ENCODE measurements at regions not wholly inside any gene's neighbourhood (a gene's known extent, or its start where the extent isn't known, plus 50 kb on each side); places are given as distances from the start of the nearest gene placed in this dataset.

- in situ Hi-C loops (cut with HindIII; ENCODE audit: low sequenced_read_pairs) = loop anchor here (25.0 kb wide), 1 partner anchor 694 kb away; the partner anchor contains the start of gene BOD1
Measured at GRCh38 chr5:174306345-174307030, 261.0 kb downstream of the NSG2 start.

GRCh38 chr5:174307031-174307408 lies 261.5 kb downstream of the NSG2 start:
- in situ Hi-C loops (cut with HindIII; ENCODE audit: low sequenced_read_pairs) = loop anchor here (25.0 kb wide), 1 partner anchor 695 kb away; the partner anchor contains the start of gene BOD1

- in situ Hi-C loops (cut with HindIII; ENCODE audit: low sequenced_read_pairs) = loop anchor here (25.0 kb wide), 1 partner anchor 695 kb away; the partner anchor contains the start of gene BOD1
Measured at GRCh38 chr5:174307656-174308271, 262.3 kb downstream of the NSG2 start.

- in situ Hi-C loops (cut with HindIII; ENCODE audit: low sequenced_read_pairs) = loop anchor here (25.0 kb wide), 1 partner anchor 697 kb away; the partner anchor contains the start of gene BOD1
Measured at GRCh38 chr5:174309131-174309795, 263.8 kb downstream of the NSG2 start.

- in situ Hi-C loops (cut with HindIII; ENCODE audit: low sequenced_read_pairs) = loop anchor here (25.0 kb wide), 1 partner anchor 698 kb away; the partner anchor contains the start of gene BOD1
Measured at GRCh38 chr5:174310243-174310642, 264.7 kb downstream of the NSG2 start.

- in situ Hi-C loops (cut with HindIII; ENCODE audit: low sequenced_read_pairs) = loop anchor here (25.0 kb wide), 1 partner anchor 698 kb away; the partner anchor contains the start of gene BOD1
Measured at GRCh38 chr5:174310706-174311105, 265.2 kb downstream of the NSG2 start.

GRCh38 chr5:174311121-174311520 lies 265.6 kb downstream of the NSG2 start:
- in situ Hi-C loops (cut with HindIII; ENCODE audit: low sequenced_read_pairs) = loop anchor here (25.0 kb wide), 1 partner anchor 699 kb away; the partner anchor contains the start of gene BOD1

- in situ Hi-C loops (cut with HindIII; ENCODE audit: low sequenced_read_pairs) = loop anchor here (25.0 kb wide), 1 partner anchor 699 kb away; the partner anchor contains the start of gene BOD1
Measured at GRCh38 chr5:174311531-174312269, 266.2 kb downstream of the NSG2 start.

GRCh38 chr5:174312270-174312617 lies 266.7 kb downstream of the NSG2 start:
- in situ Hi-C loops (cut with HindIII; ENCODE audit: low sequenced_read_pairs) = loop anchor here (25.0 kb wide), 1 partner anchor 700 kb away; the partner anchor contains the start of gene BOD1

- in situ Hi-C loops (cut with HindIII; ENCODE audit: low sequenced_read_pairs) = loop anchor here (25.0 kb wide), 1 partner anchor 700 kb away; the partner anchor contains the start of gene BOD1
Measured at GRCh38 chr5:174312641-174313040, 267.1 kb downstream of the NSG2 start.

- in situ Hi-C loops (cut with HindIII; ENCODE audit: low sequenced_read_pairs) = loop anchor here (25.0 kb wide), 1 partner anchor 701 kb away; the partner anchor contains the start of gene BOD1
Measured at GRCh38 chr5:174313615-174314014, 268.1 kb downstream of the NSG2 start.

GRCh38 chr5:174314261-174314660 lies 268.8 kb downstream of the NSG2 start:
- in situ Hi-C loops (cut with HindIII; ENCODE audit: low sequenced_read_pairs) = loop anchor here (25.0 kb wide), 1 partner anchor 702 kb away; the partner anchor contains the start of gene BOD1

GRCh38 chr5:174315471-174315870 lies 270.0 kb downstream of the NSG2 start:
- in situ Hi-C loops (cut with HindIII; ENCODE audit: low sequenced_read_pairs) = loop anchor here (25.0 kb wide), 1 partner anchor 703 kb away; the partner anchor contains the start of gene BOD1

- in situ Hi-C loops (cut with HindIII; ENCODE audit: low sequenced_read_pairs) = loop anchor here (25.0 kb wide), 1 partner anchor 704 kb away; the partner anchor contains the start of gene BOD1
Measured at GRCh38 chr5:174315871-174316270, 270.4 kb downstream of the NSG2 start.

- in situ Hi-C loops (cut with HindIII; ENCODE audit: low sequenced_read_pairs) = loop anchor here (25.0 kb wide), 1 partner anchor 704 kb away; the partner anchor contains the start of gene BOD1
Measured at GRCh38 chr5:174316326-174316725, 270.8 kb downstream of the NSG2 start.

GRCh38 chr5:174317256-174317894 lies 271.9 kb downstream of the NSG2 start:
- in situ Hi-C loops (cut with HindIII; ENCODE audit: low sequenced_read_pairs) = loop anchor here (25.0 kb wide), 1 partner anchor 705 kb away; the partner anchor contains the start of gene BOD1

- in situ Hi-C loops (cut with HindIII; ENCODE audit: low sequenced_read_pairs) = loop anchor here (25.0 kb wide), 1 partner anchor 706 kb away; the partner anchor contains the start of gene BOD1
Measured at GRCh38 chr5:174318578-174318977, 273.1 kb downstream of the NSG2 start.

GRCh38 chr5:174319551-174319950 lies 274.0 kb downstream of the NSG2 start:
- in situ Hi-C loops (cut with HindIII; ENCODE audit: low sequenced_read_pairs) = loop anchor here (25.0 kb wide), 1 partner anchor 707 kb away; the partner anchor contains the start of gene BOD1

GRCh38 chr5:174320051-174320450 lies 274.5 kb downstream of the NSG2 start:
- in situ Hi-C loops (cut with HindIII; ENCODE audit: low sequenced_read_pairs) = loop anchor here (25.0 kb wide), 1 partner anchor 708 kb away; the partner anchor contains the start of gene BOD1
